Peyer's patch (tissue), 4 donors: ENCODE measurements at regions not wholly inside any gene's neighbourhood (a gene's known extent, or its start where the extent isn't known, plus 50 kb on each side); places are given as distances from the start of the nearest gene placed in this dataset.

Experiments used
- POLR2A ChIP-seq, 2 donors: fragments of 450-650 bp; IDR thresholded peaks; one replicate each; pipeline ENCODE4 v1.5.1; 2017; ENCODE audit warnings: antibody characterized with exemption in 2 of 2, mild to moderate bottlenecking in 2 of 2, moderate library complexity in 2 of 2
- TF ChIP-seq, protein P1 (sequence below), 6 experiments: fragments of 450-650 bp in 4 of 6; fragments of 200-600 bp in 2 of 6; sonication (generic) in 1 of 6; IDR thresholded peaks; one replicate each; pipeline ENCODE4 v1.5.1; 2017 to 2019; ENCODE audit warnings: antibody characterized with exemption in 6 of 6, mild to moderate bottlenecking in 3 of 6, moderate library complexity in 1 of 6

DNA sequence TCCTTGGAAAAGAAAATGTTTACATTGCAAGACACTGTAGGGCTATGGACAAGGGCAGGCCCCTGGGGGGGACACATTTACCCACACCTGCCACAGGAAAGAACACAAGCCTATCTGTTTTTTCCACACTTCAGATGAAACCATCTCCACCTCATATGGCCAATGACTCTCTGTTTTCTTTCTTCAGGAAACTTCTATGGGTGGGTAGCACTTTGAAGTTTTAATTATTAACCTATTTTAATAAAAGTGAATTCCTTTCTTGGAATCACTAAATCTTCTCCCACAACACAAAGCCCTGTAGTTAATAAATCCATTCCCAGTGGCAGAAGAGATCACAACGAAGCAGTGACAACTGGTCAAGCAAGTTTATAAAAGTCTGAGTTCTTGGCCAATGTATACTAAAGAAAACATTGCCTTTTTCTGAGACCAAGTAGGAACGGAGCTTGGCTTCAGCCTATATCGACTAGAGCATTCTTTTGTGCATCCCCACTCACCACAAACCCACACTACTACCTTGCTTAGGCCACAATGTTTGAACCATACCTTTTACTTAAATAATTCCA is 125.1 kb upstream of the CARMIL1 start:
- TF ChIP-seq, protein P1, sequence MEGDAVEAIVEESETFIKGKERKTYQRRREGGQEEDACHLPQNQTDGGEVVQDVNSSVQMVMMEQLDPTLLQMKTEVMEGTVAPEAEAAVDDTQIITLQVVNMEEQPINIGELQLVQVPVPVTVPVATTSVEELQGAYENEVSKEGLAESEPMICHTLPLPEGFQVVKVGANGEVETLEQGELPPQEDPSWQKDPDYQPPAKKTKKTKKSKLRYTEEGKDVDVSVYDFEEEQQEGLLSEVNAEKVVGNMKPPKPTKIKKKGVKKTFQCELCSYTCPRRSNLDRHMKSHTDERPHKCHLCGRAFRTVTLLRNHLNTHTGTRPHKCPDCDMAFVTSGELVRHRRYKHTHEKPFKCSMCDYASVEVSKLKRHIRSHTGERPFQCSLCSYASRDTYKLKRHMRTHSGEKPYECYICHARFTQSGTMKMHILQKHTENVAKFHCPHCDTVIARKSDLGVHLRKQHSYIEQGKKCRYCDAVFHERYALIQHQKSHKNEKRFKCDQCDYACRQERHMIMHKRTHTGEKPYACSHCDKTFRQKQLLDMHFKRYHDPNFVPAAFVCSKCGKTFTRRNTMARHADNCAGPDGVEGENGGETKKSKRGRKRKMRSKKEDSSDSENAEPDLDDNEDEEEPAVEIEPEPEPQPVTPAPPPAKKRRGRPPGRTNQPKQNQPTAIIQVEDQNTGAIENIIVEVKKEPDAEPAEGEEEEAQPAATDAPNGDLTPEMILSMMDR (IDR thresholded peaks at IDR 0.05): no peak
- TF ChIP-seq POLR2A (IDR thresholded peaks at IDR 0.05): no peak
